B cell (primary cell): ENCODE measurements at regions not wholly inside any gene's neighbourhood (a gene's known extent, or its start where the extent isn't known, plus 50 kb on each side); places are given as distances from the start of the nearest gene placed in this dataset.
"Not testable (repeated sequence)": the region's sequence is repeated elsewhere in the genome, so short reads cannot be mapped to it uniquely, and the experiment has no call there.

Experiments
- ATAC-seq: fragments of 200-7000 bp; cut with Tn5 transposase; one replicate; pipeline ENCODE4 v1.10.0; 2021; ENCODE audit warnings: low read depth, mild to moderate bottlenecking, moderate number of reproducible peaks, moderate library complexity
- CTCF ChIA-PET: fragments of 350-600 bp; sonication (Branson Sonifier 250); formaldehyde crosslinking; loops from one replicate; lab custom pipeline; 2021; ENCODE audit warnings: antibody characterized with exemption, inconsistent platforms; lab: Charles Lee
- POLR2A ChIA-PET: fragments of 350-600 bp; sonication (Branson Sonifier 250); formaldehyde crosslinking; loops from one replicate; lab custom pipeline; 2021; ENCODE audit warnings: antibody characterized with exemption; lab: Charles Lee
- DNase-seq: peaks from one replicate; pipeline ENCODE4 v3.0.0; 2013
- H2AFZ ChIP-seq: 2 replicates; pipeline ENCODE4 v1.6.1; 2012; ENCODE audit warnings: mild to moderate bottlenecking, low read depth, low read length; ENCODE audit not compliant: insufficient read depth, poor library complexity, severe bottlenecking
- H3K27ac ChIP-seq, 2 donors: 1 replicate in 1 of 2; 2 replicates in 1 of 2; pipeline ENCODE4 v1.5.1; 2012 to 2013; ENCODE audit warnings: low read length in 2 of 2, mild to moderate bottlenecking in 2 of 2, moderate library complexity in 1 of 2
- H3K27me3 ChIP-seq, 4 experiments: fragments of 200-600 bp in 1 of 4; sonication (generic) in 1 of 4; replicated peaks in 1 of 4; 1 replicate in 2 of 4; 2 replicates in 2 of 4; pipeline versions ENCODE4 v1.6.1 to v1.7.0; 2013 to 2016; ENCODE audit warnings: low read length in 3 of 4, mild to moderate bottlenecking in 2 of 4, mixed read lengths in 1 of 4, moderate library complexity in 1 of 4; ENCODE audit not compliant: insufficient read depth in 4 of 4, control insufficient read depth in 3 of 4; ENCODE audit errors: control extremely low read depth in 1 of 4
- H3K36me3 ChIP-seq, 2 experiments: replicated peaks in 1 of 2; 1 replicate in 1 of 2; 2 replicates in 1 of 2; pipeline versions ENCODE4 v1.6.1 to v1.7.1; 2013; ENCODE audit warnings: low read length in 1 of 2; ENCODE audit not compliant: insufficient read depth in 2 of 2, control insufficient read depth in 1 of 2; ENCODE audit errors: control extremely low read depth in 1 of 2, extremely low read depth in 1 of 2
- H3K4me1 ChIP-seq, 2 donors: fragments of 200-600 bp in 1 of 2; sonication (generic) in 1 of 2; 1 replicate in 1 of 2; 2 replicates in 1 of 2; pipeline versions ENCODE4 v1.5.1 to v1.6.1; 2013 to 2017; ENCODE audit warnings: low read length in 2 of 2; ENCODE audit not compliant: control insufficient read depth in 2 of 2, insufficient read depth in 2 of 2
- H3K4me2 ChIP-seq: replicated peaks from 2 replicates; pipeline ENCODE3; 2012; ENCODE audit warnings: mild to moderate bottlenecking, low read depth, low read length; ENCODE audit not compliant: poor library complexity, severe bottlenecking
- H3K4me3 ChIP-seq, 5 experiments: fragments of 200-600 bp in 1 of 5; sonication (generic) in 1 of 5; 1 replicate in 3 of 5; 2 replicates in 2 of 5; pipeline versions ENCODE4 v1.5.1 to v1.7.0; 2011 to 2016; ENCODE audit warnings: low read length in 4 of 5, mild to moderate bottlenecking in 4 of 5, low read depth in 2 of 5, control low read depth in 1 of 5, moderate library complexity in 1 of 5; ENCODE audit not compliant: insufficient read depth in 1 of 5; ENCODE audit errors: control extremely low read depth in 1 of 5, extremely low read depth in 1 of 5
- H3K79me2 ChIP-seq: fragments of 200-600 bp; sonication (generic); one replicate; pipeline ENCODE4 v1.6.0; 2016; ENCODE audit warnings: low read length; ENCODE audit not compliant: control insufficient read depth, insufficient read depth
- H3K9ac ChIP-seq: fragments of 200-600 bp; sonication (generic); 2 replicates; pipeline ENCODE4 v1.6.1; 2017; ENCODE audit warnings: mild to moderate bottlenecking, low read length, moderate library complexity
- H3K9me3 ChIP-seq, 3 donors: one replicate each; pipeline versions ENCODE4 v1.6.1 to v1.7.1; 2013; ENCODE audit warnings: low read length in 2 of 3; ENCODE audit not compliant: control insufficient read depth in 2 of 3, insufficient read depth in 1 of 3; ENCODE audit errors: control extremely low read depth in 1 of 3
- H4K20me1 ChIP-seq: 2 replicates; pipeline ENCODE4 v1.6.0; 2012; ENCODE audit warnings: mild to moderate bottlenecking, low read length; ENCODE audit not compliant: insufficient read depth, control insufficient read depth, poor library complexity, severe bottlenecking
- H3K27ac Mint-ChIP-seq: one replicate; pipeline ENCODE4 v1.8.0; 2021; ENCODE audit warnings: mixed read lengths
- H3K27me3 Mint-ChIP-seq: one replicate; pipeline ENCODE4 v1.8.0; 2021; ENCODE audit warnings: mixed read lengths
- H3K4me1 Mint-ChIP-seq: one replicate; pipeline ENCODE4 v1.8.0; 2021; ENCODE audit warnings: mixed read lengths
- H3K4me3 Mint-ChIP-seq: one replicate; pipeline ENCODE4 v1.8.0; 2021; ENCODE audit warnings: mixed read lengths
- H3K9me3 Mint-ChIP-seq: one replicate; pipeline ENCODE4 v1.8.0; 2022; ENCODE audit warnings: mixed read lengths; ENCODE audit not compliant: insufficient read depth
- EZH2 ChIP-seq: IDR thresholded peaks from 2 replicates; pipeline ENCODE4 v1.6.1; 2012; ENCODE audit warnings: borderline replicate concordance, low read depth, mild to moderate bottlenecking, moderate library complexity, low read length; ENCODE audit not compliant: insufficient read depth, poor library complexity, severe bottlenecking
- WGBS: methylation state at CpG from one replicate; pipeline ENCODE4 v1.1.5; 2013; ENCODE audit warnings: missing lambda C conversion rate; ENCODE audit not compliant: insufficient coverage; 5-methylcytosine and 5-hydroxymethylcytosine counted together
- intact Hi-C: fragments of 100-400 bp; cut with micrococcal nuclease; formaldehyde crosslinking; loops from one replicate; pipeline ENCODE4 v1.10.0; 2022
- TF ChIP-seq, protein P1 (sequence below): fragments of 200-600 bp; IDR thresholded peaks from one replicate; pipeline ENCODE4 v1.8.0; 2022; ENCODE audit warnings: antibody characterized with exemption, mild to moderate bottlenecking

DNA sequence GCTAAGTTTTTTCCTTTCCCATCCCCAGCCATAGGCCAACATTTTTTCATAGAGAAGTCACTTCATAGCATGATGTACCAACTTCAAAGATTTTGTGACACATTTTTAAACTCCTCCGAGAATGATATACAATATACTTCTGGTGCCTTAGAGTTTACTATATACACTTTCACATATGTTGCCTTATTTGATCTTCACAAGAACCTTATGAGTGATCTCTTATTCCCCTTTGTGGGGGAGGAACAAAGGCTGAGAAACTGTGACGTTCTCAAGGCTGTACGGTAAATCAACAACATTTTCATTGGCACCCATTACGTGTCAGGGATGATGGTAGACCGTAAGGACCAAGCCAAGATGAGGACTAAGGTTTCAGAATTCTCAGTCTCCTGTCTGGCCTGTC lies 130.0 kb downstream of the RFPL4B start:
- H3K4me2 ChIP-seq: no peak overlapping the region
- ATAC-seq: no peak
- no peak overlapping the region for H3K4me3 ChIP-seq
- no peaks in the 10 kb centered on the region for H3K4me1 ChIP-seq
- intact Hi-C loops: no loop called here
- no peak overlapping the region for H3K9ac ChIP-seq
- DNase-seq: no peak
- no peaks in the 10 kb centered on the region for H3K79me2 ChIP-seq
- no peaks in the 10 kb centered on the region for H3K27me3 ChIP-seq
- Mint-ChIP-seq H3K4me3 (no peak overlapping the region), H3K27ac (no peak overlapping the region), H3K9me3 (peaks cover 2% of the 10 kb centered on the region), H3K27me3 (no peaks in the 10 kb centered on the region), H3K4me1 (no peaks in the 10 kb centered on the region)
- no peaks in the 10 kb centered on the region for H4K20me1 ChIP-seq
- H3K36me3 ChIP-seq: no peaks in the 10 kb centered on the region
- WGBS: 98% methylated on average over 4 of the region's 5 CpGs
- ChIA-PET POLR2A (no interaction called here), CTCF (no interaction called here)
- TF ChIP-seq, protein P1, sequence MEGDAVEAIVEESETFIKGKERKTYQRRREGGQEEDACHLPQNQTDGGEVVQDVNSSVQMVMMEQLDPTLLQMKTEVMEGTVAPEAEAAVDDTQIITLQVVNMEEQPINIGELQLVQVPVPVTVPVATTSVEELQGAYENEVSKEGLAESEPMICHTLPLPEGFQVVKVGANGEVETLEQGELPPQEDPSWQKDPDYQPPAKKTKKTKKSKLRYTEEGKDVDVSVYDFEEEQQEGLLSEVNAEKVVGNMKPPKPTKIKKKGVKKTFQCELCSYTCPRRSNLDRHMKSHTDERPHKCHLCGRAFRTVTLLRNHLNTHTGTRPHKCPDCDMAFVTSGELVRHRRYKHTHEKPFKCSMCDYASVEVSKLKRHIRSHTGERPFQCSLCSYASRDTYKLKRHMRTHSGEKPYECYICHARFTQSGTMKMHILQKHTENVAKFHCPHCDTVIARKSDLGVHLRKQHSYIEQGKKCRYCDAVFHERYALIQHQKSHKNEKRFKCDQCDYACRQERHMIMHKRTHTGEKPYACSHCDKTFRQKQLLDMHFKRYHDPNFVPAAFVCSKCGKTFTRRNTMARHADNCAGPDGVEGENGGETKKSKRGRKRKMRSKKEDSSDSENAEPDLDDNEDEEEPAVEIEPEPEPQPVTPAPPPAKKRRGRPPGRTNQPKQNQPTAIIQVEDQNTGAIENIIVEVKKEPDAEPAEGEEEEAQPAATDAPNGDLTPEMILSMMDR: no peak
- no peak for TF ChIP-seq EZH2
- H2AFZ ChIP-seq: no peak overlapping the region
- no peaks in the 10 kb centered on the region for H3K9me3 ChIP-seq
- no peak overlapping the region for H3K27ac ChIP-seq

- Histone ChIP-seq H3K4me1 (no peaks in the 10 kb centered on the region), H4K20me1 (no peaks in the 10 kb centered on the region), H3K9ac (no peak overlapping the region), H3K79me2 (no peaks in the 10 kb centered on the region), H2AFZ (no peak overlapping the region), H3K27ac (no peak overlapping the region), H3K4me2 (no peak overlapping the region), H3K36me3 (no peaks in the 10 kb centered on the region), H3K9me3 (no peaks in the 10 kb centered on the region), H3K27me3 (no peaks in the 10 kb centered on the region), H3K4me3 (no peak overlapping the region)
- ATAC-seq (no peak), DNase-seq (no peak)
- ChIA-PET CTCF (no interaction called here), POLR2A (no interaction called here)
- Mint-ChIP-seq H3K27me3 (no peaks in the 10 kb centered on the region), H3K27ac (no peak overlapping the region), H3K9me3 (peaks cover 2% of the 10 kb centered on the region), H3K4me1 (no peaks in the 10 kb centered on the region), H3K4me3 (no peak overlapping the region)
- WGBS: no CpG with 5 or more reads among the region's 2 CpGs
- intact Hi-C loops: no loop called here
- no peak for TF ChIP-seq EZH2
- TF ChIP-seq, protein P1: no peak
These were observed 130.9 kb downstream of the RFPL4B start for GRCh38 chr6:112478036-112478435.

GRCh38 chr6:112479975-112480374 lies 132.8 kb downstream of the RFPL4B start:
- WGBS: no CpG with 5 or more reads among the region's 5 CpGs
- DNase-seq, H3K4me1 ChIP-seq, H3K4me3 Mint-ChIP-seq, H3K9ac ChIP-seq, ATAC-seq, H3K4me2 ChIP-seq, CTCF ChIA-PET, H2AFZ ChIP-seq, H3K27me3 Mint-ChIP-seq, POLR2A ChIA-PET, H3K27ac Mint-ChIP-seq, H3K79me2 ChIP-seq, H4K20me1 ChIP-seq, H3K4me3 ChIP-seq, H3K36me3 ChIP-seq, H3K27ac ChIP-seq, H3K9me3 ChIP-seq, H3K9me3 Mint-ChIP-seq, H3K27me3 ChIP-seq, intact Hi-C loops, H3K4me1 Mint-ChIP-seq: not testable (repeated sequence)
